ENCODE measurements at regions not wholly inside any gene's neighbourhood (a gene's known extent, or its start where the extent isn't known, plus 50 kb on each side); places are given as distances from the start of the nearest gene placed in this dataset.

DNA sequence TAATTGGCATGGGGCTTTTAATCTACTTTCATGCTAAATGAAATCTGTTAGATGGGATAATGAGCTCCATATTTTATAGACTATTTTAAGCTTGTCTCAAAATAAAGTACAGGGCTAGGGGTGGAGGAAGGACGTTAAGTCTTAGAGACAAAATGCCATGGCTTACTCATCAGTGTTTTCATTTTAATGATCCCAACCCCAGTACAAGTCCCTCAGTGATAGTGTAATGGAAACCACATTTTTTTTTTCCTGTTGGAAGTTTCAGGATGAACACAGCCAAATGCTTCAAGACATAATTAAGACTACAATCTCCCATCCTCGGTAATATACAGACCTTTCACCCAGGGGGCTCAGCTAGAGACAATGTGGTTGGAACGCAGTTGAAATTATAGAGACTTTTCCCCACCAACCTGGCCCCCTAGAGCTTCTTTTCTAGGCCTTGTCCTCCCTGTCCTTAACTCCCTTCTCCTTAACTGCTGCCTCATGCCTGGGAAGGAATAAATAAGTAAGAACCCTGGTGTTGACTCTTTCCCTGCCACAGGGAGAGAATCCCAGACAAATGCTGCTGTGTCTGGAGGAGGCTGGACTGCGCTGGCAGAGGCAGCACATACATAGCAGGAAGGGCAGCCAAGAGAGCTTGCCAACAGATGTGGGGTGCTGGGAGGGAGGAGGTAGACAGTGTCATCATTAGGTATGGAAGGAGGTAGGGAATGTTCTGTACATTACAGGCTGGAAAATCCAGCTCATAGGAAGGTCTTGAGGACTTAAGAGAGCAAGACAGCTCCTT is 115.4 kb upstream of the ROPN1 start:
- Histone ChIP-seq H2AFZ (ENCODE audit: low read depth) (no peak overlapping the region), H3K4me1 (ENCODE audit: low read depth, poor library complexity, severe bottlenecking) (no peaks in the 10 kb centered on the region), H3K79me2 (ENCODE audit: insufficient read depth, low read depth) (no peaks in the 10 kb centered on the region), H3K4me2 (no peak overlapping the region), H3K27ac (no peak overlapping the region), H3K9ac (no peak overlapping the region), H3K36me3 (ENCODE audit: insufficient read depth) (no peaks in the 10 kb centered on the region), H3K4me3 (IDR thresholded peaks at IDR 0.05; ENCODE audit: insufficient read depth, low read depth, low read length) (no peak overlapping the region), H4K20me1 (ENCODE audit: insufficient read depth) (no peaks in the 10 kb centered on the region), H3K27me3 (ENCODE audit: insufficient read depth, low read depth) (no peaks in the 10 kb centered on the region)
- TF ChIP-seq, protein P1, sequence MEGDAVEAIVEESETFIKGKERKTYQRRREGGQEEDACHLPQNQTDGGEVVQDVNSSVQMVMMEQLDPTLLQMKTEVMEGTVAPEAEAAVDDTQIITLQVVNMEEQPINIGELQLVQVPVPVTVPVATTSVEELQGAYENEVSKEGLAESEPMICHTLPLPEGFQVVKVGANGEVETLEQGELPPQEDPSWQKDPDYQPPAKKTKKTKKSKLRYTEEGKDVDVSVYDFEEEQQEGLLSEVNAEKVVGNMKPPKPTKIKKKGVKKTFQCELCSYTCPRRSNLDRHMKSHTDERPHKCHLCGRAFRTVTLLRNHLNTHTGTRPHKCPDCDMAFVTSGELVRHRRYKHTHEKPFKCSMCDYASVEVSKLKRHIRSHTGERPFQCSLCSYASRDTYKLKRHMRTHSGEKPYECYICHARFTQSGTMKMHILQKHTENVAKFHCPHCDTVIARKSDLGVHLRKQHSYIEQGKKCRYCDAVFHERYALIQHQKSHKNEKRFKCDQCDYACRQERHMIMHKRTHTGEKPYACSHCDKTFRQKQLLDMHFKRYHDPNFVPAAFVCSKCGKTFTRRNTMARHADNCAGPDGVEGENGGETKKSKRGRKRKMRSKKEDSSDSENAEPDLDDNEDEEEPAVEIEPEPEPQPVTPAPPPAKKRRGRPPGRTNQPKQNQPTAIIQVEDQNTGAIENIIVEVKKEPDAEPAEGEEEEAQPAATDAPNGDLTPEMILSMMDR (conservative IDR thresholded peaks at IDR 0.05; ENCODE audit: low read depth, low read length), result no peak

DNA sequence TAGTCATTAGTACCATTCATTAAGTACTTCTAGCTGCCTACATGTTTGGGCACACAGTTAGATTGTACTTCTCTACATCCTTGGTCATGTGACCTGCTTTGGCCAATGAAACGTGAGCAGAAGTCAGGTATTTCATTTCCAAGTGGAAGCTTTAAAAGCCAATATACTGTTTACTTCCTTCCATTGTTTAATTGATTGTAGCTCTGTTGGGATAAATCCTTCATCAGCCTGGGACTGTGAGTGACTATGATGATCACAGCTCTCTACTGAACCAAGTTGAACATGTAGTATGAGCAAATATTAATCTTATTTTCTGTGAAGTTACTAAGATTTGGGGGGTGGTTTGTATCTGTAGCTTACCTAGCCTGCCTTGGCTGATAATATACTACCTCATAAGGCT is 116.5 kb upstream of the ROPN1 start:
- TF ChIP-seq, protein P1 (conservative IDR thresholded peaks at IDR 0.05; ENCODE audit: low read depth, low read length), result no peak
- no peaks in the 10 kb centered on the region for H4K20me1 ChIP-seq (ENCODE audit: insufficient read depth)

DNA sequence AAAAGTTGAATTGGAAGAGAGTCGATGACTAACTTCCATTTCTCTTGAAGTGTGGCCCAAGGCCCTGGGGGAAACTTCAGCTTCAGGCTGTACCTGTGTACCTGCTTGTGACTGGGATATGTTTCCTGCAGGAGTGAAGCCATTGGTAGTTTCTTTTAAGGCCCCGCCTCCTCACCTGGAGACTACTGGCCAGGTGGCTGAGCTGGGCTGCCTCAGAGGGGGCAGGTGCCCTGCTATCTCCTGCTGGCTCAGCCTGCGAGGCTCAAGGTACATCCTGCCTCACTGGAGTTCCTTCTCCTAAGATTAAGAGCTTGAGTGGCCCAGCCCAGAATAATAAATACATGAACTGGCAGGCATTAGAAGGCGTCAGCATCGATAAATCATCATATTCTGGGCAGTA is 121.6 kb upstream of the ROPN1 start:
- H3K9ac ChIP-seq, result no peak overlapping the region
- H3K36me3 ChIP-seq (ENCODE audit: insufficient read depth), result no peaks in the 10 kb centered on the region
- no peaks in the 10 kb centered on the region for H4K20me1 ChIP-seq (ENCODE audit: insufficient read depth)
- no peaks in the 10 kb centered on the region for H3K27me3 ChIP-seq (ENCODE audit: insufficient read depth, low read depth)
- no peaks in the 10 kb centered on the region for H3K4me1 ChIP-seq (ENCODE audit: low read depth, poor library complexity, severe bottlenecking)
- no peak overlapping the region for H3K27ac ChIP-seq
- H3K4me2 ChIP-seq, result no peak overlapping the region
- H3K79me2 ChIP-seq (ENCODE audit: insufficient read depth, low read depth), result no peaks in the 10 kb centered on the region
- TF ChIP-seq, protein P1 (conservative IDR thresholded peaks at IDR 0.05; ENCODE audit: low read depth, low read length), result no peak
- H3K4me3 ChIP-seq (IDR thresholded peaks at IDR 0.05; ENCODE audit: insufficient read depth, low read depth, low read length), result no peak overlapping the region
- no peak overlapping the region for H2AFZ ChIP-seq (ENCODE audit: low read depth)

More for the DNA sequence above, 116.5 kb upstream of the ROPN1 start:
- H3K79me2 ChIP-seq (ENCODE audit: insufficient read depth, low read depth), result no peaks in the 10 kb centered on the region
- no peak overlapping the region for H3K27ac ChIP-seq
- no peaks in the 10 kb centered on the region for H3K4me1 ChIP-seq (ENCODE audit: low read depth, poor library complexity, severe bottlenecking)
- no peak overlapping the region for H3K4me2 ChIP-seq
- H3K4me3 ChIP-seq (IDR thresholded peaks at IDR 0.05; ENCODE audit: insufficient read depth, low read depth, low read length), result no peak overlapping the region
- H3K9ac ChIP-seq, result no peak overlapping the region
- no peak overlapping the region for H2AFZ ChIP-seq (ENCODE audit: low read depth)
- no peaks in the 10 kb centered on the region for H3K36me3 ChIP-seq (ENCODE audit: insufficient read depth)
- H3K27me3 ChIP-seq (ENCODE audit: insufficient read depth, low read depth), result no peaks in the 10 kb centered on the region

- H3K79me2 ChIP-seq (ENCODE audit: insufficient read depth, low read depth), result no peaks in the 10 kb centered on the region
- no peaks in the 10 kb centered on the region for H3K36me3 ChIP-seq (ENCODE audit: insufficient read depth)
- no peaks in the 10 kb centered on the region for H3K4me1 ChIP-seq (ENCODE audit: low read depth, poor library complexity, severe bottlenecking)
- H3K4me3 ChIP-seq (IDR thresholded peaks at IDR 0.05; ENCODE audit: insufficient read depth, low read depth, low read length), result no peak overlapping the region
- no peak overlapping the region for H3K9ac ChIP-seq
- H3K27me3 ChIP-seq (ENCODE audit: insufficient read depth, low read depth), result no peaks in the 10 kb centered on the region
- TF ChIP-seq, protein P1 (conservative IDR thresholded peaks at IDR 0.05; ENCODE audit: low read depth, low read length), result no peak
- no peaks in the 10 kb centered on the region for H4K20me1 ChIP-seq (ENCODE audit: insufficient read depth)
- no peak overlapping the region for H3K27ac ChIP-seq
- no peak overlapping the region for H3K4me2 ChIP-seq
- no peak overlapping the region for H2AFZ ChIP-seq (ENCODE audit: low read depth)
Measured at GRCh38 chr3:124115279-124115678, 123.4 kb upstream of the ROPN1 start.

All from KMS-11 (cell line).